ENCODE measurements at regions not wholly inside any gene's neighbourhood (a gene's known extent, or its start where the extent isn't known, plus 50 kb on each side); places are given as distances from the start of the nearest gene placed in this dataset.

DNA sequence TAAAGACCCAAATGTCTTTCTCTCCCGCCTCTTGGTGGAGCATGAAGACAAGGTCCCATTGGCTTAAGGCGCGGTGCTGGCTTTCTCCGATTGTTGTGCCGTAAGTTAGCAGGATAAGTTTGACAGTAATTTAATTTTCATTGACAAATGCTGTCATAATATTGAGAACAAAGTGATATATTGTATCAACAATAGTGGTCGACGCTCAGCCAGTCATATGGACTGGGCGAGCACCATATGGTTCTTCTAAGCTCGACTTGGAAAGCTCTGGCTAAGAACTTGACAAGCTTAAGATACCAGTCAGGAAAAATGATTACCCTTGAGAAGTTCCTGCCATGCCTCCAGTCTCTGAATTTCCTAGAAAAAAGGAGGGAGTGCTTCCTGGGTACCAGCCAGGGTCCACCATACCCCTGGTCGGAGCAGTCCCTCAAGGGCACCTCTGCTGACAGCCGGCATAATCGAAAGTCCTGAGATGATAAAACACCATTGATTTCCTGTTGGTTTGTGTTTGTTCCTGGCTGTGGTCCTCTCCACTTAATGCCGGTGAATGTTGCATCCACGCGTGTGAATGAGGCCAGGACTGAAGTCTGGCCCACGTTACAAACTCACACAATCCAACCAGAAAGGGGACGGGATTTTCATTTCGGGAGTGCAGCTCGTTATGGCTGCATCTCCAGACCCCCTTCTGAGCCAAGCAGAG lies 262.1 kb downstream of the ZNF536 start:
- TF ChIP-seq, protein P1, sequence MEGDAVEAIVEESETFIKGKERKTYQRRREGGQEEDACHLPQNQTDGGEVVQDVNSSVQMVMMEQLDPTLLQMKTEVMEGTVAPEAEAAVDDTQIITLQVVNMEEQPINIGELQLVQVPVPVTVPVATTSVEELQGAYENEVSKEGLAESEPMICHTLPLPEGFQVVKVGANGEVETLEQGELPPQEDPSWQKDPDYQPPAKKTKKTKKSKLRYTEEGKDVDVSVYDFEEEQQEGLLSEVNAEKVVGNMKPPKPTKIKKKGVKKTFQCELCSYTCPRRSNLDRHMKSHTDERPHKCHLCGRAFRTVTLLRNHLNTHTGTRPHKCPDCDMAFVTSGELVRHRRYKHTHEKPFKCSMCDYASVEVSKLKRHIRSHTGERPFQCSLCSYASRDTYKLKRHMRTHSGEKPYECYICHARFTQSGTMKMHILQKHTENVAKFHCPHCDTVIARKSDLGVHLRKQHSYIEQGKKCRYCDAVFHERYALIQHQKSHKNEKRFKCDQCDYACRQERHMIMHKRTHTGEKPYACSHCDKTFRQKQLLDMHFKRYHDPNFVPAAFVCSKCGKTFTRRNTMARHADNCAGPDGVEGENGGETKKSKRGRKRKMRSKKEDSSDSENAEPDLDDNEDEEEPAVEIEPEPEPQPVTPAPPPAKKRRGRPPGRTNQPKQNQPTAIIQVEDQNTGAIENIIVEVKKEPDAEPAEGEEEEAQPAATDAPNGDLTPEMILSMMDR (IDR thresholded peaks at IDR 0.05), result no peak
- no peak for TF ChIP-seq POLR2A (IDR thresholded peaks at IDR 0.05)

All from body of pancreas (tissue), 4 donors.